ENCODE measurements at regions not wholly inside any gene's neighbourhood (a gene's known extent, or its start where the extent isn't known, plus 50 kb on each side); places are given as distances from the start of the nearest gene placed in this dataset.
"Not testable (repeated sequence)": the region's sequence is repeated elsewhere in the genome, so short reads cannot be mapped to it uniquely, and the experiment has no call there.

- TF ChIP-seq CTCF (IDR thresholded peaks at IDR 0.05), result no peak
- DNase-seq, result no peak
- Mint-ChIP-seq H3K4me1 (no peaks in the 10 kb centered on the region), H3K27ac (no peak overlapping the region), H3K27me3 (ENCODE audit: low read depth, poor library complexity) (no peaks in the 10 kb centered on the region), H3K36me3 (ENCODE audit: low read depth) (no peaks in the 10 kb centered on the region), H3K4me3 (no peak overlapping the region), H3K9me3 (peaks cover 85% of the 10 kb centered on the region)
These were observed 1004.2 kb downstream of the TMEM121 start for GRCh38 chr14:106530423-106531107.

- not testable (repeated sequence) for H3K4me3 Mint-ChIP-seq; H3K4me1 Mint-ChIP-seq; H3K36me3 Mint-ChIP-seq (ENCODE audit: low read depth); H3K27ac Mint-ChIP-seq; DNase-seq; H3K27me3 Mint-ChIP-seq (ENCODE audit: low read depth, poor library complexity)
- peaks cover 95% of the 10 kb centered on the region for H3K9me3 Mint-ChIP-seq
These were observed 1011.2 kb downstream of the TMEM121 start for GRCh38 chr14:106537597-106537996.

- Mint-ChIP-seq H3K4me3 (no peak overlapping the region), H3K36me3 (ENCODE audit: low read depth) (no peaks in the 10 kb centered on the region), H3K4me1 (no peaks in the 10 kb centered on the region), H3K9me3 (peaks cover 94% of the 10 kb centered on the region), H3K27ac (no peak overlapping the region), H3K27me3 (ENCODE audit: low read depth, poor library complexity) (no peaks in the 10 kb centered on the region)
- TF ChIP-seq CTCF (IDR thresholded peaks at IDR 0.05), result no peak
- no peak for DNase-seq
These were observed 1011.8 kb downstream of the TMEM121 start for GRCh38 chr14:106538201-106538600.

GRCh38 chr14:106547735-106548434 is 1021.5 kb downstream of the TMEM121 start:
- H3K27ac Mint-ChIP-seq, result no peak overlapping the region
- peaks cover 76% of the 10 kb centered on the region for H3K9me3 Mint-ChIP-seq
- no peak for DNase-seq
- no peaks in the 10 kb centered on the region for H3K27me3 Mint-ChIP-seq (ENCODE audit: low read depth, poor library complexity)
- H3K36me3 Mint-ChIP-seq (ENCODE audit: low read depth), result no peaks in the 10 kb centered on the region
- no peaks in the 10 kb centered on the region for H3K4me1 Mint-ChIP-seq
- no peak for TF ChIP-seq CTCF (IDR thresholded peaks at IDR 0.05)
- no peak overlapping the region for H3K4me3 Mint-ChIP-seq

- H3K27ac Mint-ChIP-seq, result no peak overlapping the region
- H3K36me3 Mint-ChIP-seq (ENCODE audit: low read depth), result no peaks in the 10 kb centered on the region
- H3K9me3 Mint-ChIP-seq, result peaks cover 80% of the 10 kb centered on the region
- DNase-seq, result no peak
- no peaks in the 10 kb centered on the region for H3K4me1 Mint-ChIP-seq
- H3K4me3 Mint-ChIP-seq, result no peak overlapping the region
- H3K27me3 Mint-ChIP-seq (ENCODE audit: low read depth, poor library complexity), result no peaks in the 10 kb centered on the region
- TF ChIP-seq CTCF (IDR thresholded peaks at IDR 0.05), result no peak
These were observed 1022.7 kb downstream of the TMEM121 start for GRCh38 chr14:106549064-106549463.

GRCh38 chr14:106551265-106551664 is 1024.9 kb downstream of the TMEM121 start:
- Mint-ChIP-seq H3K27ac (no peak overlapping the region), H3K9me3 (peaks cover 71% of the 10 kb centered on the region), H3K4me3 (no peak overlapping the region), H3K4me1 (no peaks in the 10 kb centered on the region), H3K36me3 (ENCODE audit: low read depth) (no peaks in the 10 kb centered on the region), H3K27me3 (ENCODE audit: low read depth, poor library complexity) (no peaks in the 10 kb centered on the region)
- no peak for DNase-seq
- no peak for TF ChIP-seq CTCF (IDR thresholded peaks at IDR 0.05)

- DNase-seq; H3K4me1 Mint-ChIP-seq; H3K4me3 Mint-ChIP-seq; H3K27ac Mint-ChIP-seq; H3K36me3 Mint-ChIP-seq (ENCODE audit: low read depth); H3K27me3 Mint-ChIP-seq (ENCODE audit: low read depth, poor library complexity): not testable (repeated sequence)
- H3K9me3 Mint-ChIP-seq, result peaks cover 77% of the 10 kb centered on the region
These were observed 1029.8 kb downstream of the TMEM121 start for GRCh38 chr14:106556211-106556610.
